K562 (cell line): ENCODE measurements at regions not wholly inside any gene's neighbourhood (a gene's known extent, or its start where the extent isn't known, plus 50 kb on each side); places are given as distances from the start of the nearest gene placed in this dataset.
A peak's percentile ranks its signal among the peaks of the same experiment; 100 is the strongest.

ENCODE experiments used
- ATAC-seq: fragments of 200-7000 bp; cut with Tn5 transposase; 3 replicates; pipeline ENCODE4 v1.9.1; 2020; ENCODE audit warnings: moderate library complexity
- BruUV-seq: library from RNA; stranded (reverse); fragments of 400-500 nt; replicated peaks from 2 replicates; lab custom pipeline; 2021; lab: Mats Ljungman, UMichigan
- CTCF ChIA-PET: fragments of 300-600 bp; formaldehyde crosslinking; extraction: SDS; loops from one replicate; lab custom pipeline; 2021; ENCODE audit warnings: low intra/inter-chr PET ratio; lab: Yijun Ruan, JAX
- POLR2A ChIA-PET: fragments of 300-600, 350-650 bp; sonication (Branson Sonifier 250); formaldehyde crosslinking; extraction: SDS; loops from one replicate; lab custom pipeline; 2021; ENCODE audit warnings: antibody characterized with exemption, inconsistent platforms; lab: Yijun Ruan, JAX
- DNase-seq, 4 experiments: peaks; one replicate each; pipeline versions ENCODE4 v3.0.0 to v3.0.0-alpha.2; 2011 to 2018; ENCODE audit warnings: low spot score in 3 of 4, mixed read lengths in 3 of 4; ENCODE audit errors: extremely low read depth in 1 of 4
- FAIRE-seq: peaks from 2 replicates; lab custom pipeline; 2011; peaks lifted over from hg19 to GRCh38; lab: Jason Lieb, UNC
- H2AFZ ChIP-seq: 2 replicates; pipeline ENCODE4 v1.6.0; 2011; ENCODE audit warnings: low read depth, low read length, control low read depth, inconsistent platforms
- H3K27ac ChIP-seq: fragments of 200-600 bp; 3 replicates; pipeline ENCODE4 v1.8.0; 2011; ENCODE audit warnings: low read depth, mild to moderate bottlenecking, control low read depth, inconsistent platforms, low read length, moderate library complexity, mixed read lengths; ENCODE audit errors: extremely low read depth
- H3K27me3 ChIP-seq, 2 experiments: fragments of 300-600 bp in 1 of 2; 2 replicates in 1 of 2; 3 replicates in 1 of 2; pipeline versions ENCODE4 v1.6.0 to v1.8.0; 2011; ENCODE audit warnings: inconsistent platforms in 2 of 2, low read length in 2 of 2, mild to moderate bottlenecking in 1 of 2, mixed read lengths in 1 of 2, moderate library complexity in 1 of 2; ENCODE audit not compliant: control insufficient read depth in 2 of 2, insufficient read depth in 2 of 2
- H3K36me3 ChIP-seq: fragments of 300-600 bp; 3 replicates; pipeline ENCODE4 v1.8.0; 2011; ENCODE audit warnings: mild to moderate bottlenecking, low read length, inconsistent platforms; ENCODE audit not compliant: control insufficient read depth, insufficient read depth
- H3K4me1 ChIP-seq, 2 experiments: fragments of 200-600 bp in 1 of 2; replicated peaks in 1 of 2; 2 replicates in 1 of 2; 3 replicates in 1 of 2; pipeline versions ENCODE4 v1.5.1 to v1.8.0; 2011; ENCODE audit warnings: inconsistent platforms in 2 of 2, low read length in 2 of 2, mild to moderate bottlenecking in 1 of 2, mixed read lengths in 1 of 2, moderate library complexity in 1 of 2; ENCODE audit not compliant: control insufficient read depth in 2 of 2, insufficient read depth in 2 of 2
- H3K4me2 ChIP-seq: 2 replicates; pipeline ENCODE4 v1.6.1; 2011; ENCODE audit warnings: low read length, control low read depth, inconsistent platforms, mixed read lengths; ENCODE audit not compliant: insufficient read depth
- H3K4me3 ChIP-seq: fragments of 200-600 bp; sonication (generic), shearing (Covaris generic); 2 replicates; pipeline ENCODE4 v1.5.1; 2016; ENCODE audit warnings: control low read depth, inconsistent platforms
- H3K79me2 ChIP-seq: fragments of 200-600 bp; 3 replicates; pipeline ENCODE4 v1.8.0; 2011; ENCODE audit warnings: low read length, inconsistent platforms; ENCODE audit not compliant: control insufficient read depth, insufficient read depth
- H3K9ac ChIP-seq, 2 experiments: 2 replicates each; pipeline versions ENCODE4 v1.6.0 to v1.6.1; 2011; ENCODE audit warnings: low read depth in 2 of 2, low read length in 2 of 2, control low read depth in 1 of 2, inconsistent platforms in 1 of 2, mild to moderate bottlenecking in 1 of 2, mixed read lengths in 1 of 2; ENCODE audit not compliant: insufficient read depth in 1 of 2
- H3K9me1 ChIP-seq: one replicate; pipeline ENCODE4 v1.6.0; 2011; ENCODE audit warnings: inconsistent platforms, mild to moderate bottlenecking, low read length, moderate library complexity; ENCODE audit not compliant: control insufficient read depth, insufficient read depth
- H3K9me3 ChIP-seq: replicated peaks from 2 replicates; pipeline ENCODE4 v1.5.1; 2011; ENCODE audit warnings: low read depth, low read length, inconsistent platforms; ENCODE audit not compliant: control insufficient read depth, insufficient read depth
- H4K20me1 ChIP-seq: replicated peaks from 2 replicates; pipeline ENCODE4 v1.6.1; 2011; ENCODE audit warnings: low read length, inconsistent platforms, mixed read lengths; ENCODE audit not compliant: control insufficient read depth, insufficient read depth
- CHD4 ChIP-seq: fragments of 200-600 bp; sonication (generic); IDR thresholded peaks from 3 replicates; pipeline ENCODE4 v1.6.1; 2012; ENCODE audit warnings: low read depth, mild to moderate bottlenecking, mixed read lengths, low read length, inconsistent platforms; ENCODE audit not compliant: insufficient read depth, insufficient replicate concordance, poor library complexity, severe bottlenecking
- DEAF1 ChIP-seq: fragments of 450-650 bp; formaldehyde crosslinking; IDR thresholded peaks from 2 replicates; pipeline ENCODE4 v1.4.0; 2020; ENCODE audit warnings: mild to moderate bottlenecking, moderate library complexity
- FOXJ2 ChIP-seq: fragments of 200-800 bp; sonication (Bioruptor generic); IDR thresholded peaks from 2 replicates; pipeline ENCODE4 v1.6.1; 2016; ENCODE audit warnings: missing genetic modification characterization, missing compliant biosample characterization
- FOXP1 ChIP-seq: sonication (generic); formaldehyde crosslinking; IDR thresholded peaks from 2 replicates; pipeline ENCODE4 v1.8.0; 2022; ENCODE audit warnings: mild to moderate bottlenecking, missing genetic modification reagents
- MAX ChIP-seq: sonication (generic); formaldehyde crosslinking; IDR thresholded peaks from 2 replicates; pipeline ENCODE4 v1.9.0; 2022; ENCODE audit warnings: mild to moderate bottlenecking, missing genetic modification reagents
- NFYB ChIP-seq: IDR thresholded peaks from 2 replicates; pipeline ENCODE4 v1.6.1; 2011; ENCODE audit warnings: mild to moderate bottlenecking, moderate library complexity; ENCODE audit not compliant: insufficient read length; ENCODE audit errors: extremely low read depth
- NONO ChIP-seq, 2 experiments: fragments of 200-400 bp in 1 of 2; fragments of 450-650 bp in 1 of 2; formaldehyde crosslinking in 1 of 2; IDR thresholded peaks; 2 replicates each; pipeline ENCODE4 v1.6.1; 2017; ENCODE audit warnings: low read depth in 2 of 2, mild to moderate bottlenecking in 2 of 2, moderate library complexity in 2 of 2, low read length in 1 of 2
- NRF1 ChIP-seq, 2 experiments: fragments of 450-650 bp; IDR thresholded peaks in 1 of 2; conservative IDR thresholded peaks in 1 of 2; 2 replicates each; pipeline ENCODE4 v1.6.1; 2014; ENCODE audit warnings: mild to moderate bottlenecking in 2 of 2
- WGBS: fragments of 100-300 bp; shearing (Covaris generic); methylation state at CpG from one replicate; pipeline ENCODE4 v1.1.6; 2016; ENCODE audit warnings: low coverage, mixed read lengths; ENCODE audit not compliant: insufficient coverage; ENCODE audit errors: missing lambda C conversion rate; 5-methylcytosine and 5-hydroxymethylcytosine counted together
- in situ Hi-C: fragments of 300-500 bp; cut with MboI; formaldehyde crosslinking; loops from 4 replicates; pipeline ENCODE4 v1.15.0; 2018; ENCODE audit warnings: inconsistent platforms, mixed read lengths
- intact Hi-C: fragments of 100-400 bp; cut with micrococcal nuclease; formaldehyde crosslinking; loops from 2 replicates; pipeline ENCODE4 v1.14.2; 2022

- WGBS, result 0% methylated on average over 9 of the region's 9 CpGs
- CTCF ChIA-PET, result no interaction called here
- Histone ChIP-seq H3K4me1 (no peaks in the 10 kb centered on the region), H3K27me3 (peaks cover 0 to 32% of the 10 kb centered on the region in 2 experiments; a peak in 2 of 5 replicates), H3K4me3 (no peak overlapping the region), H3K9me3 (no peaks in the 10 kb centered on the region), H4K20me1 (no peaks in the 10 kb centered on the region), H3K36me3 (no peaks in the 10 kb centered on the region), H3K4me2 (no peak overlapping the region), H3K9ac (no peak overlapping the region), H3K27ac (no peak overlapping the region), H2AFZ (no peak overlapping the region), H3K9me1 (no peaks in the 10 kb centered on the region), H3K79me2 (no peaks in the 10 kb centered on the region)
- ATAC-seq (no peak), DNase-seq (no peak), FAIRE-seq (no peak)
- in situ Hi-C loops (no loop called here), intact Hi-C loops (no loop called here)
- TF ChIP-seq MAX (CRISPR knock-in tag) (peak; percentile 58; the same call in 1 of the 2 replicates), FOXJ2 (tag) (no peak)
- POLR2A ChIA-PET, result no interaction called here
- no TSS peak for BruUV-seq
These were observed 244.4 kb upstream of the PPP2R2D start for GRCh38 chr10:131656431-131656841.

GRCh38 chr10:131657318-131657984, 243.4 kb upstream of the PPP2R2D start:
- no TSS peak for BruUV-seq
- CTCF ChIA-PET, result no interaction called here

More at GRCh38 chr10:131657318-131657984, 243.4 kb upstream of the PPP2R2D start:
- FAIRE-seq, result no peak
- no peak overlapping the region for H3K4me2 ChIP-seq
- H3K4me1 ChIP-seq, result no peaks in the 10 kb centered on the region
- POLR2A ChIA-PET, result no interaction called here
- no peak for TF ChIP-seq NRF1 (conservative IDR thresholded peaks at IDR 0.05 in 1 of 2, IDR thresholded peaks at IDR 0.05 in 1 of 2)
- TF ChIP-seq CHD4, result no peak
- TF ChIP-seq NONO (IDR thresholded peaks at IDR 0.05; ENCODE audit: low read depth in 2 of 2, low read length in 1 of 2), result no peak
- TF ChIP-seq FOXP1 (CRISPR knock-in tag), result no peak
- no peak for TF ChIP-seq DEAF1
- TF ChIP-seq NFYB, result peak; percentile 51
- H3K9ac ChIP-seq, result no peak overlapping the region
- no peaks in the 10 kb centered on the region for H3K36me3 ChIP-seq
- WGBS, result 0% methylated on average over 11 of the region's 16 CpGs
- no peaks in the 10 kb centered on the region for H3K79me2 ChIP-seq
- H3K27ac ChIP-seq, result no peak overlapping the region
- no peaks in the 10 kb centered on the region for H3K9me3 ChIP-seq
- H3K9me1 ChIP-seq, result no peaks in the 10 kb centered on the region
- intact Hi-C loops, result no loop called here
- no peak for DNase-seq
- peaks cover 0 to 24% of the 10 kb centered on the region in 2 experiments; a peak in 2 of 5 replicates for H3K27me3 ChIP-seq
- H3K4me3 ChIP-seq, result no peak overlapping the region
- no peak for ATAC-seq
- in situ Hi-C loops, result no loop called here
- H2AFZ ChIP-seq, result no peak overlapping the region
- H4K20me1 ChIP-seq, result no peaks in the 10 kb centered on the region
